Upper lobe of left lung (tissue), 4 donors: ENCODE measurements at regions not wholly inside any gene's neighbourhood (a gene's known extent, or its start where the extent isn't known, plus 50 kb on each side); places are given as distances from the start of the nearest gene placed in this dataset.

Experiments used
- CTCF ChIP-seq, 6 experiments: fragments of 450-650 bp in 4 of 6; fragments of 200-600 bp in 2 of 6; sonication (generic) in 2 of 6; IDR thresholded peaks; one replicate each; pipeline ENCODE4 v1.5.1; 2016 to 2019; ENCODE audit warnings: antibody characterized with exemption in 6 of 6
- EP300 ChIP-seq, 4 donors: sonication (generic); formaldehyde crosslinking; IDR thresholded peaks; one replicate each; pipeline ENCODE4 v1.5.1; 2017; ENCODE audit warnings: antibody characterized with exemption in 4 of 4, control low read depth in 2 of 4
- POLR2A ChIP-seq, 4 donors: fragments of 450-650 bp; IDR thresholded peaks; one replicate each; pipeline ENCODE4 v1.5.1; 2016 to 2017; ENCODE audit warnings: antibody characterized with exemption in 4 of 4, mild to moderate bottlenecking in 2 of 4
- POLR2AphosphoS5 ChIP-seq, 2 donors: sonication (generic); formaldehyde crosslinking; IDR thresholded peaks; one replicate each; pipeline ENCODE4 v1.5.1; 2017; ENCODE audit warnings: antibody characterized with exemption in 2 of 2

GRCh38 chr2:22497064-22497463 lies 887.9 kb upstream of the KLHL29 start:
- TF ChIP-seq EP300 (IDR thresholded peaks at IDR 0.05) (no peak), POLR2A (IDR thresholded peaks at IDR 0.05) (no peak), CTCF (IDR thresholded peaks at IDR 0.05) (no peak), POLR2AphosphoS5 (IDR thresholded peaks at IDR 0.05) (no peak)
